Stimulated activated CD4-positive, alpha-beta T cell treated with anti-CD3 and anti-CD28 coated beads, TNF-alpha, amount 100 ng/mL, for 48 hours (primary cell): ENCODE measurements at regions not wholly inside any gene's neighbourhood (a gene's known extent, or its start where the extent isn't known, plus 50 kb on each side); places are given as distances from the start of the nearest gene placed in this dataset.

Experiments
- DNase-seq, 3 donors: peaks; one replicate each; pipeline ENCODE4 v3.0.0-alpha.2; 2020; ENCODE audit warnings: low read depth in 3 of 3

- DNase-seq = no peak
Measured at GRCh38 chr20:22315073-22315472, 269.3 kb downstream of the FOXA2 start.

GRCh38 chr20:22312744-22313346 is 271.5 kb downstream of the FOXA2 start:
- no peak for DNase-seq

GRCh38 chr20:22308934-22309333 is 275.4 kb downstream of the FOXA2 start:
- no peak for DNase-seq

GRCh38 chr20:22307409-22307808 is 277.0 kb downstream of the FOXA2 start:
- DNase-seq = no peak

GRCh38 chr20:22305381-22305780 is 279.0 kb downstream of the FOXA2 start:
- no peak for DNase-seq

- DNase-seq = no peak
Measured at GRCh38 chr20:22303523-22303922, 280.8 kb downstream of the FOXA2 start.

GRCh38 chr20:22302039-22302438 is 282.3 kb downstream of the FOXA2 start:
- DNase-seq = no peak

GRCh38 chr20:22293886-22294285 is 290.5 kb downstream of the FOXA2 start:
- no peak for DNase-seq

GRCh38 chr20:22289442-22289841 is 294.9 kb downstream of the FOXA2 start:
- no peak for DNase-seq

- no peak for DNase-seq
Measured at GRCh38 chr20:22288957-22289356, 295.4 kb downstream of the FOXA2 start.

- no peak for DNase-seq
Measured at GRCh38 chr20:22288156-22288555, 296.2 kb downstream of the FOXA2 start.

- no peak for DNase-seq
Measured at GRCh38 chr20:22285555-22285954, 298.8 kb downstream of the FOXA2 start.

- DNase-seq = no peak
Measured at GRCh38 chr20:22282696-22283095, 301.7 kb downstream of the FOXA2 start.

GRCh38 chr20:22274330-22274729 is 310.0 kb downstream of the FOXA2 start:
- no peak for DNase-seq

- no peak for DNase-seq
Measured at GRCh38 chr20:22268675-22269074, 315.7 kb downstream of the FOXA2 start.

GRCh38 chr20:22264917-22265316 is 319.5 kb downstream of the FOXA2 start:
- DNase-seq = no peak

GRCh38 chr20:22260506-22260905 is 323.9 kb downstream of the FOXA2 start:
- no peak for DNase-seq

GRCh38 chr20:22257912-22258311 is 326.5 kb downstream of the FOXA2 start:
- no peak for DNase-seq

- DNase-seq = no peak
Measured at GRCh38 chr20:22248051-22248667, 336.2 kb downstream of the FOXA2 start.

- DNase-seq = no peak
Measured at GRCh38 chr20:22245139-22245538, 339.2 kb downstream of the FOXA2 start.

- DNase-seq = no peak
Measured at GRCh38 chr20:22243067-22243466, 341.3 kb downstream of the FOXA2 start.

GRCh38 chr20:22241609-22242008 is 342.8 kb downstream of the FOXA2 start:
- DNase-seq = no peak

GRCh38 chr20:22232923-22233322 is 351.4 kb downstream of the FOXA2 start:
- DNase-seq = no peak

GRCh38 chr20:22232473-22232872 is 351.9 kb downstream of the FOXA2 start:
- DNase-seq = no peak
